GM12891 (cell line): ENCODE measurements at regions not wholly inside any gene's neighbourhood (a gene's known extent, or its start where the extent isn't known, plus 50 kb on each side); places are given as distances from the start of the nearest gene placed in this dataset.

Experiments used
- PAX5 ChIP-seq: IDR thresholded peaks from 2 replicates; pipeline ENCODE4 v1.6.1; 2011; ENCODE audit warnings: low read length, moderate library complexity, mild to moderate bottlenecking; ENCODE audit not compliant: insufficient read depth, severe bottlenecking
- POLR2A ChIP-seq: IDR thresholded peaks from 2 replicates; pipeline ENCODE4 v1.6.1; 2011; ENCODE audit warnings: low read depth, low read length, control low read depth
- POLR2AphosphoS5 ChIP-seq: IDR thresholded peaks from 2 replicates; pipeline ENCODE4 v1.6.1; 2011; ENCODE audit warnings: low read depth, low read length, control low read depth
- SPI1 ChIP-seq: IDR thresholded peaks from 2 replicates; pipeline ENCODE4 v1.6.1; 2011; ENCODE audit warnings: low read depth, low read length, control low read depth
- TAF1 ChIP-seq: IDR thresholded peaks from 2 replicates; pipeline ENCODE4 v1.6.1; 2011; ENCODE audit warnings: low read depth, low read length, control low read depth

GRCh38 chr16:22691335-22691734 is 122.6 kb upstream of the HS3ST2 start:
- TF ChIP-seq TAF1 = no peak
- no peak for TF ChIP-seq POLR2A
- no peak for TF ChIP-seq POLR2AphosphoS5
- no peak for TF ChIP-seq SPI1
- no peak for TF ChIP-seq PAX5
